Smooth muscle cell of the brain vasculature (primary cell): ENCODE measurements at regions not wholly inside any gene's neighbourhood (a gene's known extent, or its start where the extent isn't known, plus 50 kb on each side); places are given as distances from the start of the nearest gene placed in this dataset.
"Not testable (repeated sequence)": the region's sequence is repeated elsewhere in the genome, so short reads cannot be mapped to it uniquely, and the experiment has no call there.

Source experiments
- DNase-seq: peaks from one replicate; pipeline ENCODE4 v3.0.0-alpha.2; 2012; ENCODE audit warnings: low read depth, low spot score

DNA sequence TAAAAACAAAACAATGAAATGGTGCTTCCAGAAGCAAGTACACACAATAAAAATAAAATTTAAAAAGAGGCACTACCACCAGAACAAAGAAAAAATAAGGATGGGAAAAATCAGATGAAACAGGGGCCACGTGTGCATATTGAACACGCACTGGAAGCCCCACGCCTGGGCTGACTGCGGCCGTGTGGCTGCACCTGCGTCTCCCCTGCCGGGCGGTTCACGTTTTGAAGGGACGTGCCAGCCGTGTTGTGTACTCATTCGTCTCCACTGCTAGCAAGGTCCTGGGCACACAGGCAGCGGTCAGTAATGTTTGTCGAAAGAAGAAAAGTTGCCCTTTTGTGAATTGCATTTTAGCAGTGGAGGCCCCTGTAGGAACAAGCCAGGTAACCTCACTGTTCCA is 255.9 kb upstream of the RNF32 start:
- DNase-seq, result no peak

DNA sequence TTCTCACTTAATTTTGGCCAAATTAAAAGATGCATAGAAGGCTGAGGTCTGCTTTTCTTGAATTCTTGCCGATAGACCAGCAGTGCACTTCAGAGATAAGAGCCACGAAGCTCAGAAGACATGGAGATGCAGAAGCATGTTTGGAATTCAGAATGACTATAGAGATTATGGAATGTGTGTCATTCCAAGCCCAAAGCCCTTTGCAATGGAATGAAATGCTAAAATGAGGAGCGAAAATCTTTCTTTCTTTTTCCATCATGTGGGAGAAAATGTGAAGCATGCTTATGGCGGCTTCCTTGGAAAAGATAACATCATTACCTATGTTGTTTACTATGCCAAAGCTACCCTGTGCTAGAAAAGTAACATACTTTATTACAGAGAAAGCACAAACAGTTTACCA is 257.0 kb upstream of the RNF32 start:
- no peak for DNase-seq

DNA sequence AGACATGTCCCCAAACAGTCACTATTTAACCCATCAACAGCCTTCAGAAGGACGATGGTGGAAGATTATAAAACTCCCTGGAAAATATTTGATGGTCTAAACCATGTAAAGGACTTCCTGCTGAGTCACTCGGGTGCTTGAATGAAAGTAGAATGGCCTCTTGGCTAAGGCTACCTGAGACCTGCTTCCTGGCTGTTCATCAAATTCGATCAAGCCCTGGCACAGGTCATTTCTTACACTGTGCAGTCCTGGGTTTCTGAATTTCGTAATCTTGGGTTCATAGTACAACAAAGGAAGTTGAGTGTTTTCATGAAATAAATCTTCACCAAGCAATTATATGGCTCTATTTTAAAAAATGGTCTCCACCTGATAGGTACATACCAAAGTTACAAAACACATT is 260.3 kb upstream of the RNF32 start:
- DNase-seq, result no peak

DNA sequence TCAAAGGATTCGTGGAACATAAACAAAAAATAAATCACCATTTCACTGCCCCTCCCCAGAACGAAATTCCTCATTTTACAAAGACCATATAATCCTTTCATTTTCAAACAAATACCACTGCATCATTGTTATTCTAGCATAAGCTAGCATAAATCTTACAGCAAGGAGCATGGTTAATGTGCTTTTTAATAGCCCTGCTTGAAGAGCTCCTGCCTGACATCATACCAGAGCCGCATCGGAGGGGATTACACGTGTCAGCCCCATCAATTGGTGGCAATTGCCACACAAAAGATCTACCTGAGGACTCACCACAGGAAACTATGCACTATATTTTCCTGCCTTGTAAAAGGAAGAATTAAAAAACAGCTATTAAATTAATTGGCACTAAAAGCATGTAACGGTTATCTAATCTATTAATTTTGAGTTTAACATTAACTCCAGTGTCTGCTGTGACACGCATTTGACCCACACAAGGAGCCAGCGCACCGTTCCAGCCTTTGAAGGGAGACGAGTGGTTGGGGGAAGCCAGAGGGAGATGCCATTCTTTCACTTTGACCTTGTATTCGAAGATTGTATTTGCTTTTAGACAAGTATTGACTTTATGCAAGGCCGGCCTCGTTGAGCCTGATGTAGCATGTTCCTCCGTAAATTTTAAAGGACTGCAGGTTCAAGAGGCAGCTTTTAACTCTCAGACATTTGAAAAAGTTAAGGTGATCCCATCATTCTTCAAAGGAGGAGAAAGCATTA is 261.1 kb upstream of the RNF32 start:
- no peak for DNase-seq

DNA sequence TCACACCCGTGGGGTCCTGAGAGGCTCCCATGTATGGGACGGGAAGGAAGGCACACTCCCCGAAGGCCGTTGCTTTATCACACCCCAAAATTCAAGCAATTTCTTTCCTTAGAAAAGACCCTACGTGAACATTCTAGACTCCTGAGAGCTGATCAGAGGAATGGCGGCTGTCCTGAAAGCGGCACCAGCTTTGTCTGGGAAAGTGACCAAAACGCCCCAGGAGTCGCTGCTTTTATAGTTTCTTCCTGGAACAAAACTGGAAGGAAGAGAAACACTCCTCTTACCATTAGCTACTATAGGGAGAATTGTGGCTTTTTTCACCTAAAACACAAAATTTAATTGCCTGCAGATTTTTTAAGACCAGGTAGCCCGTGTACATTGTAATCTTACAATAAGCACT is 261.8 kb upstream of the RNF32 start:
- DNase-seq, result no peak

DNA sequence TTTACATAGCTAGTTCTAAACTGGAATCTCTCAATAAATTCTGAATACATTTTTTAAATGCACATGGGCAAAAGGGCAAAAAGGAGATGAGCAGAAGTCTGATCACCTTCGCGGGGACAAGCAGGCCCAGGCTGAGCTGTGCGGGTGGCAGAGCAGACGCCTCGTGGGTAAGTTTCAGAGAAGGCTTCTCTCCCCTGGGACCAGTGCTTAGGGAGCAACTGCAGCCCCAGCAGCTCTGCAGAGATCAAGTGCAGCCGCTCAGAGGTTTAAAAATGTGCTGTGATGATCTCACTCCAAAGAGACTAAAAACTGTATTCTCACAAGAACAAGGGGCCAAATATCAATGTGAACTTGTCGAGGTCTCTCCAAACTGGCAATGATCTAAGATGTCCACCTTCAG is 264.3 kb upstream of the RNF32 start:
- DNase-seq, result no peak

DNA sequence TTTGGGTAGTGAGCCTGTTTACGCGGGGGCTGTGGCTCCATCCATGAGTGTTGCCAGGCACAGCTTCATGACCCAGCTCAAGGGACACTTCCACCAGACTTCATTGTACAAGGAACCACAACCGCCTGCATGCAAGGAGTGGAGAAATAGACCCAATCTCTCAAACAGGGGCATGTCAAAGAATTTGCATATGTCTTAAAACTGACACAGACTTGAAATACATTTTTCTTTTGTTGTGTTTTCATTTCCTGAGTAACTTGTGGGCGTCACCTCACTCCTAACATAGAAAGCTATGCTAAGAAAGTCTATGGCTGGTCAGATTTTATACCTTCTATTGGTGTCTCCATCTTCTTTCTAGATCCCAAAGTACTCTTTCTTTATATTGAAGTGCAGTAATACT is 266.2 kb upstream of the RNF32 start:
- no peak for DNase-seq

DNA sequence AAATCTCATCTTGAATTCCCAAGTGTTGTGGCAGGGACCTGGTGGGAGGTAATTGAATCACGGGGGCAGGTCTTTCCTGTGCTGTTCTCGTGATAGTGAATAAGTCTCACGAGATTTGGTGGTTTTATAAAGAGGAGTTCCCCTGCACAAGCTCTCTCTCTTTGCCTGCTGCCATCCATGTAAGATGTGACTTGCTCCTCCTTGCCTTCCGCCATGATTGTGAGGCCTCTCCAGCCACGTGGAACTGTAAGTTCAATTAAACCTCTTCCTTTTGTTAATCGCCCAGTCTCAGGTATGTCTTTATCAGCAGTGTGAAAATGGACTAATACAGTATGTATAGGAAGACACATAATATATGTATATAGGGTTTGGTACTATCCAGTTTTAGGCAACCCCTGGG is 270.6 kb upstream of the RNF32 start:
- not testable (repeated sequence) for DNase-seq

DNA sequence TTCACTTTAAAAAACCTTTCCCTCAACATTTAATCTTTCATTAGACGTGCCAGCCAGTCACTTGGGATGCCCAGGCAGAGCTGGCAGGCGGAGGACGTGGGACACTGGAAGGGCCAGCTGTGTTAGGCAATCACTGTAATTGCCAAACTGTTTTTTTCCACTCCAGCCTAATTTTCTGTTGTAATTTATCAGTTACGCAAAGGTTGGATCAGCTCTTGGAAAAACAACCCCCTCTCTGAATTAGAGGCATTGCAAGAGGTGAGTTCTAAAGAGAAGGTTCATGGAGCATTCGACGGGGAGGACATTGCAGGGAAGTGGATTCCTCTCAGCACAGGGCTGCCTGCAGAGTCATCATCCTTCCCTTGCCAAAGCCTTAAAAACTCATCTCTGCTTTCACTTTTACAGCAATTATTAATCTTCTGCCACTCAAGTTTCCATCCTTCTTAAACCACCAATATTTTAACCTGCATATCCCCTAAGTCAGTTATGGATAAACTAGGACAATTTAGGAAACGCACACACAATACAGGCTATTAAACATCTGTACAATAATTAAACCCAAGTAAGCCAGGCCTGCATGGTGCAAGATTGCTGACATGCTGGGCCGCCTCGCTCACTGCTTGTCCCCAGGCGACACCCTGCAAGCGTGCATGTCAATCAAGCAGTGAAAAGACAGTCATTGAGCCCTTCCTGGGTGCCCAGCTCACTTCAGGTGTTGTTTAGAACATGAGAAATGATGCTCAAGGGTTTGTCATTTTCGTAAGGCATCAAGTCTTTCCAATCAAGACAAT is 272.3 kb upstream of the RNF32 start:
- no peak for DNase-seq

DNA sequence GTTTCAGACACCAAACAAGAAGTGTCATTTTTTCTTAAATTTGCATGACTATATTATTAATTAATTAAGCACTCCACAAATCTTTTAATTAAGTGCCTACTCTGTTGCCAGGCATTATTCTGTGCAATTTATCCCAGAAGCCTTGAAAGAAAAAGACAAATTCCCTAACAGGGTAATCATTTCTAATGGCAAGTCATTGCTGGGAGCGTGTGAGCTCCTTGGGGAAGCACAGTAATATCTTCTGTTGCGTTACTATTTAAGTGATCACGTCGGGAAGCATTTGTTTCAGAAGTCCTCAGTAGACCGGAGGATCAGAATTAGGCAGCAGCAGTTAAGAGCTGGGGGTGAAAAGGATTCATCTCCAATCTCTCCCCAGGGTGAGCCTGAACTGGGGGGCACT is 276.8 kb upstream of the RNF32 start:
- no peak for DNase-seq

DNA sequence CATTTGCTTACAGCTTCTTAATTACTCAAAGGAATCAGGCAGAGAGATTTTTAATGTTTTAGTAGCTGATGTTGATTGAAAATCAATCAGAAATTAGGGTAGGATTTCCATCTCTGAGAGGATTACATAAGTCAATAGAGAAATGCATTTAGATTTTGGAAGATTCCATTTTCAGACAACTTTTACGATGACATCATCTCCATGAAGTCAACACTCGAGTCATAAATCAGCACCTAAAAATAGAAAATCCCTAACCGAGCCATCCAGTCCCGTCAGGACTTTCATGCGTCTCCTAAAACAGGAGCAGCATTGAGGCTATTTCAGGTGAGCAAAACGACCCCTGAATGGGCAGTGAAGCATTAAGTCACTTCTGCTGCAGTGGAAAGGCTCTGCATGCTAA is 279.7 kb upstream of the RNF32 start:
- no peak for DNase-seq

DNA sequence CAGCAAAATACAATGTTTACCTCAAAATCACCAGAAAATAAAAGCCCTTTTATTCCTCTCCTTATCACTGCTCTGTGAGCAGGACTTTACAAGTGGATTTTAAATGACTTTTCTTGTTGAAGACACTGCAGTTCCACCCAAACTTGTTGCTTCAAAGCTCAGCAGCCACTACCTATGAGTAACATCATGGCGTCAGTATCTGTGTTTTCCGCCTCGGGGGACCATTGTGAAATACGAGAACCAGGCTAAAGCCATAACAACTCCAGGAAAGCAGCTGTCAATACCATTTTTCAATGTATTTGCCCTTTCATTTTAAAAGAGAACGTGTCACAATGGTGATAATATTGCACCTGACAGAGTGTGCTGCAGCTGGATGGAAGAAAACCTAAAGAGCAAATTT is 284.0 kb upstream of the RNF32 start:
- DNase-seq, result no peak

DNA sequence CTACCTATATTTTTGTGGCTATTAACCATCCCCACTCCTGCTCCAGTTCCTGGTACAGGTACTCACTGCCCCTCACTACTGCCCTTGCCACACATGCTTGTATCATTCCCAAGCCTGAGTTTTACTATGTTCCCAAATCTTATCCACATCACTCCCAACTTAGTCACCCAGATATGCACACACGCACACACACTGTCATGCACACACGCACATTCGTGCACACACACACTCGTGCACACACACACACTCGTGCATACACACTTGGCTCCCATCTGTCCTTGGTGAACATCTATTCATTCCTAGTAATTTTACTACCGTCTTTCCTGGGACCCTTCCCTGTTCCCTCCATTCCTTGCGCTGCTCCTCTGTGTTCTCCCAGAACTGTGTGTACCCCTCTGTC is 287.2 kb upstream of the RNF32 start:
- DNase-seq, result no peak

DNA sequence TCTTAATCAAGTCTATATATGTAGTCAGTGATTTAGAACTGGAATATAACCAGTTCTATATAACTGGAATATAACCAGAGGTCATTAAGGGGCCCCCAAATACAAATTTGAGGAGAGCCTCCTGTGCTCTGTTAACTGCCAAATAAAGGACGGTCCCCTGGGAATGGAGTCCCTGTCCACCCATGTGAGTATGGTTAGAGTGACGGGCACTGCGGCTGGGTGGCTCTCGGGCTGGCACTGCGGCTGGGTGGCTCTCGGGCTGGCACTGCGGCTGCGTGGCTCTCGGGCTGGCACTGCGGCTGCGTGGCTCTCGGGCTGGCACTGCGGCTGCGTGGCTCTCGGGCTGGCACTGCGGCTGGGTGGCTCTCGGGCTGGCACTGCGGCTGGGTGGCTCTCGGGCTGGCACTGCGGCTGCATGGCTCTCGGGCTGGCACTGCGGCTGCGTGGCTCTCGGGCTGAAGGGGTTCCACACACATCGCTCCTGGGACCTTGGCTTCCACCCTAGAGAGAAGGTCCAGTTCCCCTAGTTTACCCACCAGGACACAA is 292.8 kb upstream of the RNF32 start:
- DNase-seq, result not testable (repeated sequence)

DNA sequence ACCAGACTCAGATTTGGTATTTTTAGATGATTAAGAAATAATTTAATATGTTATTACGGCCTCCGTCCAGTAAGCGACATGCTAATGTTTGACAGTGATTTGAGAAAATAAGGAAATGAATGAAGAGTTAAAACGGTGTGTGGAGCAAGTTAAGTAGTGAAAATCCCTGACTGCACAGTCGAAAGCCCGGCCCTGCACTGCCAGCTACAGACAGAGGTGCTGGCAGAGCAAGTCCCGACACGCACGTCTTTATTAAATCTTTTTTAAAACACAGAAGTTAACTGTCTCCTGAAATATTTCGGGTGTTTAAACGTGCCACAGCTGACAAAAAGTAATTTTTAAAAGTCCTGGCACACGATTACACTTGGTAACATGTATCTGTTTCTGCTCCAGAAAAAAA is 293.4 kb upstream of the RNF32 start:
- no peak for DNase-seq

DNA sequence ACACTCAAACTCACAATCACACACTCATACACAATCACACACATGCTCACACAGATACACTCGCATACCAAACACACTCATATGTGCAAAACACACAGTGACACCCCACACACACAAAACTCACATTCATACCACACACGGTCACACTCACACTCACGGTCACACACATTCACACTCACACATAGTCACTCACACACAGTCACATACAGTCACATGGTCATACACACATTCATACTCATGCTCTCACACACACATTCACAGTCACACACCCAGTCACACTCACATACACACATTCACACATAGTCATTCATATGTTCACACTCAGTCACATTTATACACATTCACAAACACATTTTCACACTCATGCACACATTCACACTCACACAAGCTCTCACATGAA is 296.0 kb upstream of the RNF32 start:
- no peak for DNase-seq

DNA sequence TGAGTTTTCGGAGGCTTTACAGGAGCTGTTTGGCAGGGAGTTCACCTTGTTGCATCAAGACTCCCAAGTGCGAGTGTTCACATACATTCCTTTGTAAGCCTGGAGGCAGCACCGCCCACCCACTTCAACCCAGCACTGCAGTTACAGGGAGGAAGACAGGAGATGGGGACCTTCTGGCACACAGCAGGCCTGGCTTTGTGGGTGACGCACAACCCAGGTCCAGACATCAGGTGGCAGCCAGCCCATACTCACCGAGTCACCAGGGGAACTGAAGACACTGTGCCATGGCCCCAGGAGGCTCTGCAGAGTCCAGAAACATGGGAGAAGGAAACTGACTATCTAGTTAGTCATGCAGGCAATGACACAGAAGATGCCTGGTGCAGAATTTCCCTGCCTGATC is 305.9 kb upstream of the RNF32 start:
- no peak for DNase-seq

DNA sequence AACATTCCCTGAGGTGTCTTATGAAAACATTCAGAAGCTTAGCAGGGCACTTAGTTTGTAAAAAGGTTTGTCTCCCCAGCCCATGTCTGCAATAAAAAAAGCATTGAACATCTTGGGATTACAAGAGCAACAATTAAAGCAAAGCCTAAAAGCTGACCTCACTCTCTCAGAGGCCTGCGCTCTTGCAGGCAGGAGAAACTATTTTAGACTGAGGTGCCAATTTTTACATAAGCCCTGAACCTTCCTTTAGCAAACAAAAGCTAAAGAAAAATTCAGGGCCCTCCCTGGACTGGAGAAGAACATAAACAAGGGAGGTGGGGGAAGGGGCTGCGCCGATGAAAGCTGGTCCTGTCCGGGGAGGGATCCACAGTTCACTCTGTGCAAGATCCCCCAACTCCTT is 312.7 kb upstream of the RNF32 start:
- no peak for DNase-seq

DNA sequence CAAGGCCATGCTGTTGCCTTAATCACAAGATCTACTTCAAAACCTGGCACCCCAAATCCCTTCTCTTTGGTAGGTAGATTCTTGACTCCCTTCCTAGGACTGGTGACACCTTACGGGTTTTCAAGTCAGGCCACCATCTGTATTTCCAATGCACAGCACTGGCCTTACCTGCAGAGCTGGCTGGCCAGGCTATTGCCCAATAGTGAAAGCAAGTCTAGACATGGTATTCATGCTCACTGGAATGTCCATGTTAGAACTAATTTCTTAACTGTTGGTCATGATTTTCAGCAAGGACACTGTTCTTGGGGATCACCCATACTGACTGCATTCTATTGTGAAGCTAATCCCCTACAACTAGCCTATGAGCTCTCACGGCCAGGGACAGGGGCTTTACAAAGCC is 313.1 kb upstream of the RNF32 start:
- no peak for DNase-seq

DNA sequence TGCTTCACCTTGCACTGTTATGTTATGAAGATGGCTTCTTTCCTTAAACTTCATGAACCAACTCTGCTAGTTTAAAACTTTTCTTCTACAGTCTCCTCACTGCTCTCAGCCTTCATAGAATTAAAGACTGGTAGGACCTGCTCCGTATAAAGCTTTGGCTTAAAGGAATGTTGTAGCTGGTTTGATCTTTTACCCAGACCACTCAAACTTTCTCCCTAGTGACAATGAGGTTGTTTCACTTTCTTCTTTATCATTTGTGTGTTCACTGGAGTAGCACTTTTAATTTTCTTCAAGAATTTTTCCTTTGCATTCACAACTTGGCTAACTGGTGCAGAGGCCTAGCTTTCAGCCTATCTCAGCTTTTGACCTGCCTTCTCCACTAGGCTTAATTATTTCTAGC is 316.4 kb upstream of the RNF32 start:
- no peak for DNase-seq

DNA sequence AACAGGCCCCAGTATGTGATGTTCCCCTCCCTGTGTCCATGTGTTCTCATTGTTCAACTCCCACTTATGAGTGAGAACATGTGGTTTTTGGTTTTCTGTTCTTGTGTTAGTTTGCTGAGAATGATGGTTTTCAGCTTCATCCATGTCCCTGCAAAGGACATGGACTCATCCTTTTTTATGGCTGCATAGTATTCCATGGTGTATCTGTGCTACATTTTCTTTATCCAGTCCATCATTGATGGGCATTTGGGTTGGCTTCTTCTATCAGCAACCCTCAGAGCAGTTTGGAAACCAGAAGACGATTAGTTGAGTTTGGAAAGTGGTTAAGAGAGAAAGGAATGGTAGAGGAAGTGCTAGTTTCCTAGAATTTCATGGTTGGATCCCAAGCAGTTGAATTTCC is 319.1 kb upstream of the RNF32 start:
- DNase-seq, result not testable (repeated sequence)

DNA sequence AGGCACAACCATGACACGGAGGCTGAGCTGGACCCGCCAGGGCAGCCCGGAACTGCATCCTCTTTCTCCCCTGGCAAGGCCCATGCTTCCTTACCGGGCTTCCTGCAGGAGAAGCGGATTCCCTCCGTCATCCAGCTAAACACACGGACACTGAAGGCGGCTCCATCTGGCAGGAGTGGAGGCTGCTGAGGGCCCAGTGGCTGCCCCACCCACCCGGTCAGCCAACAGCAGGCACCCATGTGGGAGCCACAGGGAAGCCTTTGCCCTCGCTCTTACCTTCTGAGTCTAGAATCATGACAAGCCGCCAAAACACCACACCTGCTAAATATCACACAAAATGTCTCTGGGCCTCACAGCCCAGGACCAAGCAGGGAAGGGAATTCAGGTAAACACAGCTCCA is 321.6 kb upstream of the RNF32 start:
- DNase-seq, result no peak

DNA sequence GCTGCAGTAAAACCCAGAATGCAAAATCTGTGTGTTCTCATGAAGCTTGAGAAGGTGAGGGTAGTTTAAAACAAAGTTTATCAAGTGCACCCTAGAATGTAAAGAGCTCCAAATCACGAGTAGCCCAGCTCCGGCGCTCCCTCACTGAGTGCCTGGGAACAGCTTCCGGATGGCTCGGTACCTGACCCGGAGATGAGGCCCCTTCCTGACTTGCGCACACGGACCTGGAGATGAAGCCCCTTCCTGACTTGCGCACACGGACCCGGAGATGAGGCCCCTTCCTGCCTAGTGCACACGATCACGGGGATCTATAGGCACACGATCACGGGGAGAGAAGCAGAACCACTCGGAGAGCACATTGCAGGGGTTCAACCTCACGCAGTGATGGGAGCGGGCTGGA is 322.1 kb upstream of the RNF32 start:
- no peak for DNase-seq
